ENCODE measurements at regions not wholly inside any gene's neighbourhood (a gene's known extent, or its start where the extent isn't known, plus 50 kb on each side); places are given as distances from the start of the nearest gene placed in this dataset.

- TF ChIP-seq CTCF (IDR thresholded peaks at IDR 0.05) (no peak), POLR2AphosphoS5 (IDR thresholded peaks at IDR 0.05) (no peak)
These were observed 86.1 kb upstream of the ANO1 start for GRCh38 chr11:69992026-69992425.

Data from sigmoid colon (tissue), 4 donors.